H1 (cell line): ENCODE measurements at regions not wholly inside any gene's neighbourhood (a gene's known extent, or its start where the extent isn't known, plus 50 kb on each side); places are given as distances from the start of the nearest gene placed in this dataset.

ENCODE experiments used
- BACH1 ChIP-seq: IDR thresholded peaks from 2 replicates; pipeline ENCODE4 v1.6.1; 2012; ENCODE audit warnings: low read length, improper control_type of control experiment
- CHD7 ChIP-seq: fragments of 300-600 bp; sonication (generic); IDR thresholded peaks from 2 replicates; pipeline ENCODE4 v1.7.1; 2012; ENCODE audit warnings: low read length, moderate library complexity, mild to moderate bottlenecking, inconsistent platforms; ENCODE audit not compliant: insufficient replicate concordance
- RFX5 ChIP-seq: IDR thresholded peaks from 2 replicates; pipeline ENCODE4 v1.6.1; 2011; ENCODE audit warnings: low read depth, low read length, improper control_type of control experiment, borderline replicate concordance
- RNF2 ChIP-seq: fragments of 200-900, 300-1000 bp; sonication (generic); IDR thresholded peaks from 2 replicates; pipeline ENCODE4 v1.7.1; 2016; ENCODE audit warnings: borderline replicate concordance, low read depth, mild to moderate bottlenecking, antibody characterized with exemption, low read length; ENCODE audit not compliant: poor library complexity, severe bottlenecking; ENCODE audit errors: missing control alignments
- SUZ12 ChIP-seq: fragments of 200-600 bp; sonication (generic); IDR thresholded peaks from 2 replicates; pipeline ENCODE4 v1.6.1; 2012; ENCODE audit warnings: mild to moderate bottlenecking, inconsistent platforms, low read length, moderate library complexity, mixed read lengths
- TAF7 ChIP-seq: optimal IDR thresholded peaks from 2 replicates; pipeline ENCODE3; 2011; ENCODE audit warnings: low read depth, mild to moderate bottlenecking, inconsistent platforms, low read length, moderate library complexity, borderline replicate concordance
- TF ChIP-seq, protein P1 (sequence below): IDR thresholded peaks from 2 replicates; pipeline ENCODE4 v1.6.1; 2011; ENCODE audit warnings: low read depth, mild to moderate bottlenecking, low read length; ENCODE audit not compliant: insufficient read depth
- TF ChIP-seq, protein P2 (sequence below), 3 experiments: IDR thresholded peaks; 1 replicate in 2 of 3; 2 replicates in 1 of 3; pipeline versions ENCODE4 v1.5.1 to v1.6.1; 2011; ENCODE audit warnings: low read length in 3 of 3, mild to moderate bottlenecking in 3 of 3, inconsistent platforms in 2 of 3, low read depth in 1 of 3, moderate library complexity in 1 of 3; ENCODE audit not compliant: insufficient read depth in 1 of 3; ENCODE audit errors: control extremely low read depth in 1 of 3

DNA sequence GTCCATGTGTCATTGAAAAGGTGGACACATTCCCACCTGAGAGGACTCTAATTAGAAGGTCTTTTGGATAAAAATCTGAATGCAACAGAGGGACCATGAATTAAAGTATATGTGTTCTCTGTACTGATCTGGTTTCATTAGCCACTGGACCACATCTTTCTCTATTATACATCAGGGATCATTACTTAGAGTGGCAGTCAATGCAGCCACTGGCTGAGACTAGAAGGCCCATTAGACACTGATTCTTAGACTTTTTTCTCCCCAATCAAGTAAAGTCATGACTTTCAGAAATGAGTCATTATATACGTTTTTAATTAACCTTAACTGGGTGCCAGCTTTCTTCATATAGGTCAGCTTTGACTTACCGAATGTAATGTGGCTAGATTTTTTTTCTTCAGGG is 550.8 kb upstream of the CFAP20DC start (continued):
- no peak for TF ChIP-seq CHD7
- no peak for TF ChIP-seq RNF2
- TF ChIP-seq, protein P1, sequence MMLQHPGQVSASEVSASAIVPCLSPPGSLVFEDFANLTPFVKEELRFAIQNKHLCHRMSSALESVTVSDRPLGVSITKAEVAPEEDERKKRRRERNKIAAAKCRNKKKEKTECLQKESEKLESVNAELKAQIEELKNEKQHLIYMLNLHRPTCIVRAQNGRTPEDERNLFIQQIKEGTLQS = no peak
- TF ChIP-seq, protein P2, sequence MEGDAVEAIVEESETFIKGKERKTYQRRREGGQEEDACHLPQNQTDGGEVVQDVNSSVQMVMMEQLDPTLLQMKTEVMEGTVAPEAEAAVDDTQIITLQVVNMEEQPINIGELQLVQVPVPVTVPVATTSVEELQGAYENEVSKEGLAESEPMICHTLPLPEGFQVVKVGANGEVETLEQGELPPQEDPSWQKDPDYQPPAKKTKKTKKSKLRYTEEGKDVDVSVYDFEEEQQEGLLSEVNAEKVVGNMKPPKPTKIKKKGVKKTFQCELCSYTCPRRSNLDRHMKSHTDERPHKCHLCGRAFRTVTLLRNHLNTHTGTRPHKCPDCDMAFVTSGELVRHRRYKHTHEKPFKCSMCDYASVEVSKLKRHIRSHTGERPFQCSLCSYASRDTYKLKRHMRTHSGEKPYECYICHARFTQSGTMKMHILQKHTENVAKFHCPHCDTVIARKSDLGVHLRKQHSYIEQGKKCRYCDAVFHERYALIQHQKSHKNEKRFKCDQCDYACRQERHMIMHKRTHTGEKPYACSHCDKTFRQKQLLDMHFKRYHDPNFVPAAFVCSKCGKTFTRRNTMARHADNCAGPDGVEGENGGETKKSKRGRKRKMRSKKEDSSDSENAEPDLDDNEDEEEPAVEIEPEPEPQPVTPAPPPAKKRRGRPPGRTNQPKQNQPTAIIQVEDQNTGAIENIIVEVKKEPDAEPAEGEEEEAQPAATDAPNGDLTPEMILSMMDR (IDR thresholded peaks at IDR 0.05; ENCODE audit: control extremely low read depth in 1 of 3, insufficient read depth in 1 of 3, low read depth in 1 of 3, low read length in 3 of 3) = no peak
- no peak for TF ChIP-seq SUZ12
- no peak for TF ChIP-seq BACH1
- no peak for TF ChIP-seq RFX5
- no peak for TF ChIP-seq TAF7
